OCI-LY3 (cell line): ENCODE measurements at regions not wholly inside any gene's neighbourhood (a gene's known extent, or its start where the extent isn't known, plus 50 kb on each side); places are given as distances from the start of the nearest gene placed in this dataset.

Source experiments
- EZH2phosphoT487 ChIP-seq: fragments of 200-600 bp; shearing (Covaris generic); IDR thresholded peaks from 2 replicates; pipeline ENCODE4 v1.6.1; 2018; ENCODE audit warnings: antibody characterized with exemption, mixed run types, low read depth
- TF ChIP-seq, protein P1 (sequence below): fragments of 200-600, 300-600 bp; sonication (generic); IDR thresholded peaks from 2 replicates; pipeline ENCODE4 v1.5.1; 2014; ENCODE audit warnings: antibody characterized with exemption, low read length, low read depth

DNA sequence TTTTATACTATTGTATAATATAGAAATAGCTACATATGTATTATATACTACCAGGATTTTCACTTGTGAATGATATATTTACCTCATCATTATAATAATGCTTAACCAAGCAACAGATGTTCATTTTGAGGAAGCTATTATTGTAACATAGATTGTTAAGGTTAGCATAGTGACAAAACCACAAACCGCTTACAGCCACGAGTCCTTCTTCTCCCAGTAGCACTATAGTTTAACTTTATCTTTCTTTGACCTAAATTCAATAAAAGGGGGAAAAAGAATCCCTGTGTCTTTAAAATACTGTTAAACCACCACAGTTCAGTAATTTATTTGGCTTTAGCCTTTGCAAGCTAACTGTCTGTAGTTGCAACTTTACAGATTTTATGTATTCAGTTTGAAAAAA, 1039.4 kb upstream of the B3GALT2 start:
- TF ChIP-seq, protein P1, sequence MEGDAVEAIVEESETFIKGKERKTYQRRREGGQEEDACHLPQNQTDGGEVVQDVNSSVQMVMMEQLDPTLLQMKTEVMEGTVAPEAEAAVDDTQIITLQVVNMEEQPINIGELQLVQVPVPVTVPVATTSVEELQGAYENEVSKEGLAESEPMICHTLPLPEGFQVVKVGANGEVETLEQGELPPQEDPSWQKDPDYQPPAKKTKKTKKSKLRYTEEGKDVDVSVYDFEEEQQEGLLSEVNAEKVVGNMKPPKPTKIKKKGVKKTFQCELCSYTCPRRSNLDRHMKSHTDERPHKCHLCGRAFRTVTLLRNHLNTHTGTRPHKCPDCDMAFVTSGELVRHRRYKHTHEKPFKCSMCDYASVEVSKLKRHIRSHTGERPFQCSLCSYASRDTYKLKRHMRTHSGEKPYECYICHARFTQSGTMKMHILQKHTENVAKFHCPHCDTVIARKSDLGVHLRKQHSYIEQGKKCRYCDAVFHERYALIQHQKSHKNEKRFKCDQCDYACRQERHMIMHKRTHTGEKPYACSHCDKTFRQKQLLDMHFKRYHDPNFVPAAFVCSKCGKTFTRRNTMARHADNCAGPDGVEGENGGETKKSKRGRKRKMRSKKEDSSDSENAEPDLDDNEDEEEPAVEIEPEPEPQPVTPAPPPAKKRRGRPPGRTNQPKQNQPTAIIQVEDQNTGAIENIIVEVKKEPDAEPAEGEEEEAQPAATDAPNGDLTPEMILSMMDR: no peak
- TF ChIP-seq EZH2phosphoT487: no peak
